ENCODE measurements at regions not wholly inside any gene's neighbourhood (a gene's known extent, or its start where the extent isn't known, plus 50 kb on each side); places are given as distances from the start of the nearest gene placed in this dataset.
A peak's percentile ranks its signal among the peaks of the same experiment; 100 is the strongest.

DNA sequence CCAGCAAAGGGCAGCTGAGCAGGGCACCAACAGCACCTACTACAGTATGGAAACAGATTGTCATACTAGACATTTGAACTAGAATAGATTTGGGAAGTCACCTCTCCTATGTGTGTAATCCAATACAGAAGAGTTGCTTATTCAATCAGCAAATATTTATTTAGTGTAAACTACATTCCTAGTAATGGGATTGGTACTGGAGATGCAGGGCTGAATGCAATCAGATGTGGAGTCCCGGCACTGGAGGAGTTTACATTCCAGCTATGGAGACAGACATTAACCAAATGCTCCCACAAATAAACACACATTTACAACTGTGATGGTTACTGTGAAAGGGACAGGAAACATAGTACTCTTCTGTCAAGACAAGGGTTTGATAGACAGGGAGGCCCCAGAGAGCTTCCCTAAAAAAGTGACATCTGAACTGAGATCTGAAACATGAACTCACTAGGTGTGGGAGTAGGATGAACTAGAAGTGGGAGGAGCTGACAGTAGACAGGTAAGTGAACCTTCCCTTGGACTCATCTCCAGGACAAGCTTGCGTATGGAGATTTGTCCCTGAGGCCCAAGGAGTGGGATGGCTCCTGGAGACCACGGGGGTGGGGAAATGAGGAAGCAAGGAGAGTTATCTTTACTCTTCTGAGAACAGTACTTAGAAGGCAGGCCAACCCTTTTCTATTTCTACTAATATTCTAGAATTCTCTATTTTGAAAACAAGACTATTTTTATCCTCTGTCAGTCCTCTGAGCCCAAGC lies 420.5 kb downstream of the MAFB start:
- DNase-seq: no peak

DNA sequence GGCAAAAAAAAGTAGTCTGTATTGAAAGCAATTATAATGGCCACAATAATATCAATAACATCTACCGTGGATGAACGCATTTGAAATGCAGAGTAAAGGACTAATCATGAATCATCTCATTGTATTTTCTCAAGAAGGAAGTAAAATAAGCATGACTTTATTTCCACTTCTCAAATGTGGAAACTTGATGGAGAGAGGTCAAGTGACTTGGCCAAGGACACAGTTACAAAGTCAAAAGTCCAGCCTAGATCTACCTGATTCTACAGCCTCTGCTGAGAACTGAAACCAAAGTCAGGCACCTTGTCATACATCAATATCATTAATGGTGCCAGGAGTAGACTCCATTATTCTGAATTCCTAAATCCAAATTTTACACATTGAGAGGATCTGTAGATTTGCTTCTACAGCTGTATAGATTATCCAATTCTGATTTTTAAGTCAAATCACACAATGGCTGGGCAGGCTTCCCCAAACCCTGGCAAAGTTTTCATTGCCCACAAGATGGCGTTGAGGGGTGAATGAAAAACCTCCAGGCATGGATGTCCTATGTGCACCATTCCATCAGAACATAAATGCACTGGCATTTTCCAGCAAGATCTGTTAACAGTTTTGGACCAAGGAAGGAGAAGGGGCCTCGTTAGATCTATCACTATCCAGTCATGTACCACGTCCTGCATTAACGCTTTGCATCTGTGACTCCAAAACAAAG lies 423.1 kb downstream of the MAFB start:
- DNase-seq: no peak

DNA sequence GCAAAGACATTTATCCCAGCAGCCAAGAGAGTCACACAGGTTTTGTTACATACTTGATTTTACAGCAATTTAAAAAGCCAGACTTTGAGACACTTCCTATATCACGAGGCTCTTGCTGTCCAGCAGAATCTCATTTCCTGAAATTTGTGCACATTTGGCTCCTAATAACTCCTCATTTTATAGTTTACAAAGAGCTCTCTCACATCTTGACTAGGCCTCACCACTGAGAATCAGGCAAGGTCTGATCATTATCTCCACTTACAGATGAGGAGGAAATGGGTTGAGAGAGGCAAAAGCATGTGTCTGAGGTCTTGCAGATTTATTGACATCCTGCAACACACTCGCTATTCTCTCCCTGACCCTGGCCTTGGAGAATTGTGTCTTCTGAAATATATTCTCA lies 426.8 kb downstream of the MAFB start:
- peak in 1 of 5 experiments; percentile 73 for DNase-seq

DNA sequence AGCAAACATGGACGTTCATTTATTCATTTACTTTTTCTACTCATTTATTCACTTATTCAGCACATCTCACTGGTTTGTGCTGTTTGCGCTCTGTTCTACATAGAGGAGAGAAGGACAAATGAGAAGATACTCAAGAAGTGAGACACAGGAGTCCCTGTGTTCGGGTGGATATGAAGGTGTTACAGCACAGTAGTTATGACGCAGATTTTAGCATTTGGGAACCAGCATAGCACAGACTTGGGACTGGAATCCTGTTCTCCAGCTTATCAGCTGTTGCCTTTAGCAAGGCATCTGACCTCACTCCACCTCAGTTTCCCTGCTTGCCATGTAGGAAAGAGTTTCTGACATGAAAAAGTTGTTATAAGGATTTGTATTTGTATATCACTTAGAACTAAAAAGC lies 430.1 kb downstream of the MAFB start:
- DNase-seq: no peak

DNA sequence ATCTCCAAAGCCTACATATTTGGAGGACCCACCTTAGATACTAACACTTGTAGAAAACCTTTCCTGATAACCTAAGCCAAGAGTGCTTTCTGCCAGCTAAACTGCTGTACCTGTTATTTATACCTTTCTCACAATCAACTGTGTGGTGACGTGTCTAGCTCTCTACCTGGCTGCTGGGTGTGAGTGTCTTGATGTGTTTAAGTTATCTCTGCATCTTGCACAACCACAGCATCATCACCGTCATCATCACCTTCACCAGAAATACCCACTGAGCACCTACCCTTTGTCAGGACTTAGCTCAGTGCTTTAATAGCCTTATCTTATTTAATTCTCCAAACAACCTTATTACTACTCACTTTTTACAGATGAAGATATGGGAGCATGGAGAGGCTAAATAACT lies 431.3 kb downstream of the MAFB start:
- no peak for DNase-seq

DNA sequence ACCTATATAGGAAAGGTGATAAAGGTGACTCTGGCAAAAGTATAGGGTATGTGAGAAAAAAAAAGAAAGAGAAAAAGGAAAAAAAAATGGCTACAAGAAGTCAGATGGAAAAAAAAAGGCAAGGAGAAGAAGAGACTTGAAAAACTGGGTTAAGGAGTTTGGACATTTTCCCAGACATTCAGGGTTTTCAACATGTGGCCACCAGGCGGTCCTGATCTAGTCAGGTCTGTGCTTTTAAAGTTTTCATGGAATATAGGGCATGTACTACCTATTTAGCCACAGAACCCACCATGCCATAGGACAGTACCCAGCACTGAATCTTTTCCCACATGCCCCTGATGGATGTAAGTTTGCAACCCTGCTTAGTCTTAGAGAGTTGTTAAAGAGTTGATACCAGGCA lies 433.7 kb downstream of the MAFB start:
- DNase-seq: no peak

DNA sequence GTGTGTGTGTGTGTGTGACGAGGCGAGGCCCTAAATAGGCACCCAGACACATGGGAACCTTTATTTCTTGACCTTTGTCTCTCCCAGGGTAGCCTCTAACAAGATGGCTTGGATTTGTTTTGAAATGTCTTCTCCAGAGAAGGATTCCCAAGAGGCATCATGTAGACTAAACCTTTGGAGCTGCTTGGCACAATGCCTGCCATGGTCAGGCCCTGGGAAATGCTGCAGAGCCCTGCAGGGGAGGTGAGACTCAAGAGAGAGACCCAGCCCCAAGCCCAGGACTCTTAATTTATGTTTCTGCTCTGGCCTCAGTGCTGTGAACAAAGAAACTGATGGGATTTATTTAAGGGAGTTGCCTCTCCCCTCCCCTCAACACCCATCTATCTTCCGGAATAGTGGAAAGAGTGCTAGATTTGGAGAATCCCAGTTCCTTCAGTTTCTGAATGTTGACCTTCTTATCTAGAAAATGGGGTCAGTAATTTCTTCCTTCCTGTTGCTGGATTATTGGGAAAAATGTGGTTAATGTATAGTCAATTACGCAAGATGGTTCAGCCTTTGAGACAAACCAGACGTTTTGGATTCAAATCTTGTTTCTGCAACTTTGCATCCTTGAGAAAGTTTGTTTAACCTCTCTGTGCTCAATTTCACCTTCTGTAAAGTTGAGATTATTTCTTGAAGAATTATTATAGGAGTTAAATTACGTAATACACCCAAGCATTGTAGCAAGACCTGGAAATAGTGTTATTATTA lies 434.8 kb downstream of the MAFB start:
- no peak for DNase-seq

DNA sequence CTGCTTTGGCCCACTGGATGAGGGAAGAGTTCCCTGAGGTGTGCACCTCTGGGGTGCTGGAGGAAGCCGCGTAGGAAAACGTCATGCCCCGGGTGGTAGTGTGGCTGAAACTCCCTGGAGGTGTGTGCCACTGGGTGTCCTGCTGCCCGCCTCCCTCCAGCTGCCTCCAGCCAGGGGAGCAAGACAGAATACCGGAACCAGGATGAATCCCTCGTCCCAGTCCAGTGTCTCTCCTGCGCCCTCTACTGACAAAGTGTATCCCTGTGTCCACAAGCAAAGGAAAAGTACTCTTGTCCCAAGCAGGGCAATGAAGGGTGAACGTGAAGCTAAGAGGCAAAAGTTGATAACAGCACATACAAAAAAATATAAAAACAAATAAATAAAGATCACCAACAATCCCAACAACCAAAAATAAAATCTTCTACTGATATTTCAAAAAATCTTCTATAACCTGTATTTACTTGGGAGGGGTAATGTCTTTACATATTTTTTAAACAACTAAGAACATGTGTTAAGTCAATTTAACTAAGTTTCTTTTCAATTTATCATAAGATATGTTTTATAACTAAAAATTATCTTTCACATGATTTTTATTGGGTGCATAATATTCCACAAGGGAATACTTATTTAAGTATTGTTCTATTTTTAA lies 437.6 kb downstream of the MAFB start:
- DNase-seq: no peak

DNA sequence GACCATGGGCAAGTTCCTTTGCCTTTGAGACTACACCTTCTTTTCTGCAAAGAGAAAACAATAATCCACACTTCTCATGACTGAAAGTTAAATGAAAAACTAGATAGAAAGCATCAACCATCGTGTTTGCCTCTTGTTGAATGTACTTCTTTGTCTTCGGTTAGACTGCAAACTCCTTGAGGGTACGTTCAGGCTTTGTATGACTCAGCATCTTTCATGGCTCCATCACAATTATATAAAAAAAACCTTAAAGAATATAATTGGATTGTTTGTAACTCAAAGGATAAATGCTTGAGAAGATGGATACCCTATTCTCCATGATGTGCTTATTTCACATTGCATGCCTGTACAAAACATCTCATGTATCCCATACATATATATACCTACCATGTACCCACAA lies 439.2 kb downstream of the MAFB start:
- no peak for DNase-seq

DNA sequence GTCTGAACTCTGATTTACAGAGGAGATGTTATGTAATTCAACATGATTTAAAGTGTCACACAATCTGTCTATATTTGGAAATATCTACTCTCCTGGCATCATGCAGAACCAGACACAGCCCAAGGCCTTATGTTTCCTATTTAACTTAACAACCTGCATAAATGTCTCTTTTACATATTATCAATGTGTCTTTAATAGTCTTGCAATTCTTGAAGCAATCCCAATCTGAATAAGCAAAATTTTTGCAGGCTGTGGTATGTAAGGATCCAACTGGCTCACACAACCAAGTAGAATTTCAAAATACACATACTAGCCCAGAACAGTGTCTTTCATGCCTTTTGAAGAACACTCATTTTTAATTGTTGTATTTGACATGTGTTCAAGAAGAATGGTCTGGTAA lies 443.2 kb downstream of the MAFB start:
- no peak for DNase-seq

DNA sequence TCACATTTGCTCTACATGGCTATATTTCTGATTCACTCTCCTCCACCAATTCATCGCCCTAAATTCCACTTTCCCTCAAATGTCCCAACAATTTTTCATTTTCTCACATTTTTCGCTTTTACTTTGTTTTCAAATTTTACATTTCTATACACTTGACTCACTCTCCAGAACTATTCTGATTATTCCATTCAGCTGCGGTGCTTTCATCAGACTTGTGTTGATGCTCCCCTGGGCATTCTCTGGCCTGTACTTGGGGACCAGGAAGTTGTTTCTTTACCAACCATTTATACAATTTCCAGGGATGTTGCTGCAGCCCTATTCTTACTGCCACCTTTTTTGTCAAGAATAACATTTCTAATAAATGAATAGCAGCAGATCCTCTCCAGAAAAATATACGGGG lies 444.8 kb downstream of the MAFB start:
- DNase-seq: no peak

DNA sequence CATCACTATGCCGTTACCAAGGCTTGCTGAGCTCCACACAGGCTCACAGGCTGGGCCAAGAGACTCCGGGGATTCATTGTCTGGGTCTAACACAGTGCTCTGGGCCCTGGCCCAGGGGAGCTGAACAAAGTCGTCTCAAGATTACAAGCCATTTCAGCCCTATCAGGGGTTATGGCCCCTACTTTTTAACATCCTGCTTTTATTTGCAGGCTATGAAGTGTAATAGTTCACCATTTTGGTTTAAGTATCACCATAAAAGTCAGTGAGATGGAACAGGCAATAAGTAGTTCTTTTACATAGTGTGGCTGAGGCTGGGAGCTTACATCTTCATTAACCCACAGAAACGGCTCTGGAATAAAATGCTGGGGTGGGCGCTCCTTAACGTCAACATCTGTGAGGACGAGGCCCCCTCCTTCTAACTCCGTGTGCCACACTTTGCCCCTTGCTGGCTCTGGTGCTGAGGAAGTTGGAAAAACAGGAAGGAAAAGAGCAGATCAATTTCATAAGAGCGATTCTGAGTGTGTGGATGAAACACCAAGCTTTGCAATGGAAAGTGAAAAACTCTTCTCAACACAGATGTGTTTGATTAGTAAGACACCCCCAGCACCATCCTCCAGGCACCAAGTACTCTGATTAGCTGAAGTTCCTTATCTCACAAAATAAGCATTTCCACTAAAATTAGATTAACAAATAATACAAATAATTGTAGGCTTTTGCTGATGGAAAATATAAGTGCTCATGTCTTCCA lies 447.3 kb downstream of the MAFB start:
- DNase-seq: no peak

DNA sequence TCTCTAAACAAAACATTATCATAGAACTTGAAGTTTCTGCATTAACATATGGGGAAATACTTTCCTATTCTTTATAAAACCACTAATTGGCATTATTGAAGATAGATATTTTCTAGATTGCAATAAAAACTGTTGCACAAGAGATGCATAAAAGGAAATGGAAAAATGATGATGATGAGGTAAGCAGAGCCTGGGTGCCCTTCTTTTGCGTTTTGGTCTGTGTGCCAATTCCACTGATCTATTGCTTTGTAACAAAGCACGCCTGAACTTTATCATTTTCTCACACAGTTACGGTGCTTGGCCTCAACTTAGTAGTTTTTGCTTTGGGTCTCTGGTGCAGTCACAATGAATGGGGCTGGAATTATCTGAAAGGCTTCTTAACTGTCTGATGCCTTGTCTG lies 450.5 kb downstream of the MAFB start:
- DNase-seq: no peak

DNA sequence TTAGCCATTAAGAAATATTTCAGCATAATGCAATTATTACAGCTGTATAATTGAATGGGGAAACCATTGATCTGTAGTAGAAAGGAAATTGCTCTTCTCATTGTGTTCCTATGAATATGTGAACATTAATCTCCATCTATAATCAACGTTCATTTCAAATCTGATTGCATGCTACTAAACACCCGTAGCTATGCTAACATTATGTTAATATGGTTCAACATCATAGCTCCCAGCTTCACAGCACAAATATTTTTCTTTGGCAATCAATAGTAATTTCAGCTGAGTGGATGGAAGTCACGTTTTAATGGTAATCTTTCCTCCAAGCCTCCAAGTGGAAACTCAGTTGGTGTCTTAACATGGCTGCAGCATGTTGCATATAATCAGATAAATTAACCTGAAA lies 454.4 kb downstream of the MAFB start:
- no peak for DNase-seq

DNA sequence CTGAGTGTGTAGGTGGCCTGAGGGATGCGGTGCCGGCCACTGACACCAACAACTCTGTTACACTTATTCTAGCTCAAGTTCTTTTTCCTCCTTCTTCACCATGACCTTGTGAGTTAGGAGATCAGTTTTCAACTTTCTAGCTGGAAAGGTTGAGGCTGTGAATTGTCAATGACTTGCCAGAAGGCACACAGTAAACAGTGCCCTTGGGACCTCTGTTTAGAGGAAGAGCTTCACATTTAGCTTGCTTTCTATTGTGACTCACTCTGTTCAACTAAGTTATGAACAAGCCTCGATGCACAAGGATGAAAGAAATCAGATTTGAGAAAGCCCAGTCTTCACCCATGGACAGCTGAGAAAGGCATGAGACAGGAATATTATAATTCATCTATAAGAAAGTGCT lies 455.6 kb downstream of the MAFB start:
- DNase-seq: no peak

DNA sequence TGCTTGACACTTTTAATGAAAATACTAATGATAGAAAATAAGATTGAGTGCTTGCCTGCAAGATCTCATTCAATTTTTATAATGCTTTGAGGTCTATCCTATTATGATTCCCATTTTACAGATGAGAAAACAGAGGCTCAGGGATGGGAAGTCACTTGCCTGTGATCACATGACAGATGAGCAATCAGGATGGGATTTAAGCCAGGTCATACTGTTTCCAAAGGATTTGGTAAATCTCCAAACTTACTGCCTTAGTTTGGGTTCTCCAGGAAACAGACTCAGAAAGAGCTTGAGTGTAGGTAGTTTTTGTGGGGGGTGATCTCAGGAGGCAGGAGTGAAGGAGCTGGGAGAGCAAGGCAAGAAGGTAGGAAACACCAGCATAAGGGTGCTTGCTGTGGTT lies 456.3 kb downstream of the MAFB start:
- no peak for DNase-seq

DNA sequence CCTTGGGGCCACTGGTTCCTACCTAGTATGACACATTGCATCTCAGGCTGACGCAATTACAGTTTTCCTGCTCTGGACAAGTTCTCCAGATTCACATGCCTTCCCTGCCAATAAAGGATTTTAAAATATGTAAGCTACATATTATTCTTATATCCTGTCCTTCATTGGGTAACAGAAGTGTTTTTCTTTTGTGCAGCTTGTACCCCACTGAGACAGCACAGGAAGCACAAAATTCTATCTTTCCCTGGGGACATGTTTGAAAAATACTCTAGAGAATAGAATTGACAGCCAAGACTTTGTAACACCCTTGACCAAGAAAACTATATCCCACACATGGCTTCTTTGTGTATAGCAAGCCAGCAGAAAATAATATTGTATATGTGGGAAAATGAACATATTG lies 456.8 kb downstream of the MAFB start:
- no peak for DNase-seq

DNA sequence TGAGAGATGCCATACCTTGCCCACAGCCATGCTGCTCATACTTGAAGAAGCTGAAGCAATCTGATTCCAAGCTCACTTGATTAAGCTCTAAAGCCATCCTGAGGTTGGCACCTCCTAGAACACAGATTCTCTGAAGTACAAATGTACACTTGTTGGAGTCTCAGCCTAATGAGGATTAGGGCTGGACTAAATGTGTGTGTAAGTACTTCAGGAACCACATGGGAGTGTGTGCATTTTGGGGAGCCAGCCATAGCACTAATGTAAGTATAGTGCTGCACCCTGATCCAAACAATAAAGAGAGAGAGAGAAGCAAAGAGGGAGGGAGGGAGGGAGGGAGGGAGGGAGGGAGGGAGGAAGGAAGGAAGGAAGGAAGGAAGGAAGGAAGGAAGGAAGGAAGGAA lies 458.6 kb downstream of the MAFB start:
- DNase-seq: no peak

DNA sequence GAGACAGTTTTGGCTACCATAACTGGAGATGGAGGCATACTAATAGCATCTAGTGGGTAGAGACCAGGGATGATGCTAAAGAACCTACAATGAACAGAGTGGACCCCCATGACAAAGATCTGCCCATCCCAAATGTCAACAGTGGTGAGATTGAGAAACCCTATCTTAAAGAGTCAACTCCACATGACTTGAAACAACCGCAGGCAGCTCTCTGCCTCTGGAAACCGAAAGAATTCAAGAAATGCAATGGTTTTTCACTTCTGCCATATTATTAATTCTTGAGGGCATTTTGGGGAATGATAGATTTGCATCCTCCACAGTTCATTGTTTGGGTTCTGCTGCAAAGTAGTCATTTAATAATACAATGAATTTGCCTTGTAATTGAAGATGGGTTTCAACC lies 463.4 kb downstream of the MAFB start:
- no peak for DNase-seq

DNA sequence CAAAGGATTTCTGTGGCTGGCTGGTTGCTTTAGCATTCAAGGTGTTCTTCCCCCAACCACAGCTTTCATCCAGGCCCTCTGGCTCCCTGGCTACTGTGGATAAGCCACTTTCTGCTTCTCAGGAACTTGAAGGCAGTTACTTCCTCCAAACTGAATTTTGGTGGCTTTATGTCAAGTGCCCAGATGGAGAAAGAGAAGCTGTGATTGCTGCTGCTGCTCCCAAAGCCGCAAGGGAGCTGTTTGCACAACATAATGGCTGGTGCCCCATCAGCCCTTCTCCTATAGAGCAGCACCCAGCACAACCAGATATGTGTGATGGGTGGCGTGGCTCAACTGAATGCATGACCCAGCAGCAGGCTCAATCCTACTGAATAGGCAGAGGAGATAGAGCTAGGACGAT lies 465.2 kb downstream of the MAFB start:
- DNase-seq: no peak

DNA sequence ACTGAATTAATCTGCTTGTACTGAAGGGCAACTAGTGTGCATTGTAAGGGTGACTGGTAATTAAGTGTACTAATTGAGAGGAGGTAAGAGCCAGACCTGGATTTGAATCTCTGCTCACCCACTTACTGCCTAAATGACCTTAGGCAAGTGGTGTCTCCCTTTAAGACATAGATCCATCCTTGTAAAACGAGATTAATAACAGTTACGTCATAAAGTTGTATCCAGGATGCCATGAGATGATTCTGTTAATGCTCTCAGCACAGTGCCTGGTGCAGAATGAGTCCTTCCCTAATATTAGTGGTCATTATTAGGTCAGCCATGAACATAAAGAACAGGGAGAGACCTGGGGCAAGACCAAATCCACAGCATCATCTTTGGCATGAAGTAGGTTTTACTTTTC lies 470.1 kb downstream of the MAFB start:
- DNase-seq: no peak

DNA sequence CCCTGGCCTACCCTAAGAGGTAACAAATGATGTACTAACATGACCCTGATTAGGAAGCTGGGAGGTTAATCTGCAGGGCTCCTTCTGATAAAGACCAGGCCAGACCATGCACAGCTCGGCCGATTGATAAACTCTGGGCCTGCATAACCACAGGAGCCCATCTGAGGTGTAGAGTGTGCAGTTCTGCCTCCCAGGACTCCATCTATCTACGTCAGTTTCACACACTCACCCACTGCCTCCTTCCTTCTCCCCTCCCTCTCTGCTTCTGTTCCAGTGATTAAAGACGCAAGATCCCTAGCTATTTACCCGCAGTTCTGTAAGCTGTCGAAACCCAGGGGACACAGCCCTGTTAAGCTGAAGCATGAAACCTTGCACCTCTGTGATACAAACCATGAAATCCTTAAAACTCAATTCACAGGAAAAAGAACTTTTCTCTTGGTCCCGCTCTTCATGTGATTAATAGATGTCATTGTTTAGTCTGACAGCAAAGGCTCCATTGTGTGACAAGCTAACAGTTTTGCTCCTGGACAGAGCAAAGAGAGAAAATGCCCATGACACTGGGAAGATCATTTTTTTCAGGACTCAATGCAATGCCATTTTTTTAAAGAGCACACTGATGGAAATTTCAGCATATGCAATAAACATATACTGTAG lies 470.6 kb downstream of the MAFB start:
- no peak for DNase-seq
